ENCODE measurements at regions not wholly inside any gene's neighbourhood (a gene's known extent, or its start where the extent isn't known, plus 50 kb on each side); places are given as distances from the start of the nearest gene placed in this dataset.

DNA sequence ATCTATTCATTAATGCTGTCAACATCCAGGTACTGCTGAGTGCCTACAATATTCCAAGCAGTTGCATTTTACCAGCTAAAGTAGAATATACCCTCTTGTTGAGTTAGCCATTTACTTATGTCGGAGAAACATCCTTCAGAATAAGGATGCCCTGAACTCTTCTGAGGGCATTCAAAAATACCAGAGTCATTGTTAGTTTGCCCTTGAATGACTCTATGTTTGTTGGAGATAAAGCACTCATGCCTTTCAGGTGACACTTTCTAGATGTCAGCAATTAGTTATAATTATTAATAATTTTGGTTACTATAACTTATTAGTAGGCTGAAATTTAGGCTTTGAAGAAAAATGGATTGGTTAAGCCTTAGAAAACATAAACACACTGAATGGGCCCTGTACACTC is 286.2 kb upstream of the STXBP5 start:
- ChIA-PET POLR2A (ENCODE audit: unreplicated experiment) (no interaction called here), CTCF (no interaction called here)
- ATAC-seq (no peak), DNase-seq (no peak)
- Histone ChIP-seq H3K79me2 (ENCODE audit: low read length) (no peaks in the 10 kb centered on the region), H3K9me3 (ENCODE audit: low read length) (no peaks in the 10 kb centered on the region), H3K9ac (ENCODE audit: low read length) (no peak overlapping the region), H3K9me2 (replicated peaks; ENCODE audit: low read length) (no peaks in the 10 kb centered on the region), H3K27ac (ENCODE audit: low read length) (no peak overlapping the region), H3K36me3 (ENCODE audit: low read depth, low read length) (no peaks in the 10 kb centered on the region), H4K20me1 (ENCODE audit: low read length) (no peaks in the 10 kb centered on the region), H3K4me2 (ENCODE audit: low read length) (no peak overlapping the region), H3K4me3 (ENCODE audit: low read length) (no peak overlapping the region), H2AFZ (ENCODE audit: low read length) (no peak overlapping the region), H3K27me3 (ENCODE audit: low read length) (no peaks in the 10 kb centered on the region), H3F3A (ENCODE audit: low read length, unreplicated experiment) (peaks cover 11% of the 10 kb centered on the region), H3K4me1 (ENCODE audit: insufficient read depth, low read length) (peaks cover 33% of the 10 kb centered on the region)
- TF ChIP-seq EZH2 (IDR thresholded peaks at IDR 0.05; ENCODE audit: low read length, unreplicated experiment) (no peak), EZH2phosphoT487 (IDR thresholded peaks at IDR 0.05; ENCODE audit: borderline replicate concordance, low read length) (no peak), CTCF (conservative IDR thresholded peaks at IDR 0.05; ENCODE audit: low read depth, low read length) (no peak)
- no TSS peak for BruUV-seq (replicated peaks)
- intact Hi-C loops (cut with micrococcal nuclease) = no loop called here

DNA sequence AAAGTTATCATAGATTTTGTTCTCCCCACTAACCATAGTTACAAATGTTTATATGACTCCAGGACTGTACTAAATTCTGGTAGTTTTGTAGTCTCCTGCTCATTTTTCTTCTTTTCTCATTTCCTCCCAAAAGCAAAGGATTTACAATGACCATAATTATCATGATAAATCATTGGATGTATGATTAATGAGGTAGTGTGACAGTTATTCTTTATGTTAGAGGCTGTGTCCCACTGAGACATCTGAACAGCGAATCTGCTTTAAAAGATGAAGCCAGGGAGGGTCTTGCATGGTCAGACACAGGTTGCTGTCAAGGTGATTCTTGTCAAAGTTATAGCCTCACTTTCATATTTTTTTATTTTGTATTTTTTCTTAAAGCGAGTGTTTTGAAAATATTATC is 285.2 kb upstream of the STXBP5 start:
- Histone ChIP-seq H3K27me3 (ENCODE audit: low read length) (no peaks in the 10 kb centered on the region), H3K4me1 (ENCODE audit: insufficient read depth, low read length) (peaks cover 24% of the 10 kb centered on the region), H3K9me3 (ENCODE audit: low read length) (no peaks in the 10 kb centered on the region), H4K20me1 (ENCODE audit: low read length) (no peaks in the 10 kb centered on the region), H3K79me2 (ENCODE audit: low read length) (no peaks in the 10 kb centered on the region), H3K9me2 (replicated peaks; ENCODE audit: low read length) (no peaks in the 10 kb centered on the region), H2AFZ (ENCODE audit: low read length) (no peak overlapping the region), H3F3A (ENCODE audit: low read length, unreplicated experiment) (peaks cover 11% of the 10 kb centered on the region), H3K27ac (ENCODE audit: low read length) (no peak overlapping the region), H3K9ac (ENCODE audit: low read length) (no peak overlapping the region), H3K4me2 (ENCODE audit: low read length) (no peak overlapping the region), H3K4me3 (ENCODE audit: low read length) (no peak overlapping the region), H3K36me3 (ENCODE audit: low read depth, low read length) (no peaks in the 10 kb centered on the region)
- CTCF ChIA-PET = no interaction called here
- ATAC-seq (no peak), DNase-seq (no peak)
- TF ChIP-seq EZH2 (IDR thresholded peaks at IDR 0.05; ENCODE audit: low read length, unreplicated experiment) (no peak), EZH2phosphoT487 (IDR thresholded peaks at IDR 0.05; ENCODE audit: borderline replicate concordance, low read length) (no peak), CTCF (conservative IDR thresholded peaks at IDR 0.05; ENCODE audit: low read depth, low read length) (no peak)
- no TSS peak for BruUV-seq (replicated peaks)
- intact Hi-C loops (cut with micrococcal nuclease) = no loop called here
- POLR2A ChIA-PET (ENCODE audit: unreplicated experiment) = no interaction called here

- ChIA-PET POLR2A (ENCODE audit: unreplicated experiment) (no interaction called here), CTCF (no interaction called here)
- BruUV-seq (replicated peaks) = no TSS peak
- H3K4me3 ChIP-seq (ENCODE audit: low read length) = no peak overlapping the region
- DNase-seq (no peak), ATAC-seq (no peak)
- no peaks in the 10 kb centered on the region for H3K9me3 ChIP-seq (ENCODE audit: low read length)
- H3K27me3 ChIP-seq (ENCODE audit: low read length) = no peaks in the 10 kb centered on the region
- H3K9me2 ChIP-seq (replicated peaks; ENCODE audit: low read length) = no peaks in the 10 kb centered on the region
- H3K4me1 ChIP-seq (ENCODE audit: insufficient read depth, low read length) = no peaks in the 10 kb centered on the region
- no peaks in the 10 kb centered on the region for H3K79me2 ChIP-seq (ENCODE audit: low read length)
- no peak for TF ChIP-seq CTCF (conservative IDR thresholded peaks at IDR 0.05; ENCODE audit: low read depth, low read length)
- TF ChIP-seq EZH2 (IDR thresholded peaks at IDR 0.05; ENCODE audit: low read length, unreplicated experiment) = no peak
- TF ChIP-seq EZH2phosphoT487 (IDR thresholded peaks at IDR 0.05; ENCODE audit: borderline replicate concordance, low read length) = no peak
- H3K27ac ChIP-seq (ENCODE audit: low read length) = no peak overlapping the region
- H3K9ac ChIP-seq (ENCODE audit: low read length) = no peak overlapping the region
- no peak overlapping the region for H2AFZ ChIP-seq (ENCODE audit: low read length)
- no peaks in the 10 kb centered on the region for H3K36me3 ChIP-seq (ENCODE audit: low read depth, low read length)
- no peaks in the 10 kb centered on the region for H3F3A ChIP-seq (ENCODE audit: low read length, unreplicated experiment)
- intact Hi-C loops (cut with micrococcal nuclease) = no loop called here
- H3K4me2 ChIP-seq (ENCODE audit: low read length) = no peak overlapping the region
- no peaks in the 10 kb centered on the region for H4K20me1 ChIP-seq (ENCODE audit: low read length)
Measured at GRCh38 chr6:146923205-146923833, 280.9 kb upstream of the STXBP5 start.

Data from PC-3 (cell line).